ENCODE measurements at regions not wholly inside any gene's neighbourhood (a gene's known extent, or its start where the extent isn't known, plus 50 kb on each side); places are given as distances from the start of the nearest gene placed in this dataset.

DNA sequence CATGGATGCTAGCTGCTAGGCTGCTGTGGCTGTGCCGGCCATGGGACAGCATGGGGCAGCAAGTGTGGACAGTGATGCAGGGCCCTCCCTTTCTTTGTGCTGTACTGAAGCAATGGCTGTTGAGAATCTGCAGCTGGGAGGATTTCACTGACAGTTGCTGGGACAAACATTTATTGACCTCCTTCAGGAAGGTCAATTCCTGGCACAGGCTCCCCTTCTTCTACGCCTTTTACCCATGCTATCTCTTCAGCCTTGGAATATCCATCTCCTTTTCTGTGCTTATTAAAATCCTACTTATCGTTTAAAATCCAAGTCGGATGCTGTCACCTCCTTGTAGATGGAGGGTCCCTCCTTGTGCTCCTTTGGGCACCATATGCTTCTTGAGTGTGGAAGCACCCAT, 213.1 kb upstream of the USP24 start:
- WGBS, 2 donors (ENCODE audit: extremely low coverage in 2 of 2, insufficient read length in 2 of 2, insufficient replicate concordance in 1 of 2) = no CpG with 5 or more reads among the region's 4 CpGs
- no peak overlapping the region for H3K9ac ChIP-seq (ENCODE audit: low read depth, low read length, poor library complexity)
- H3K4ac ChIP-seq (ENCODE audit: low read length) = no peak overlapping the region
- no peak overlapping the region for H2AFZ ChIP-seq (ENCODE audit: low read length)
- H3K18ac ChIP-seq (ENCODE audit: low read length) = no peak overlapping the region
- no peak overlapping the region for H2AK5ac ChIP-seq (ENCODE audit: low read depth, low read length)
- H2BK5ac ChIP-seq (ENCODE audit: low read length) = no peak overlapping the region
- H3K36me3 ChIP-seq (replicated peaks in 1 of 2; ENCODE audit: control insufficient read depth in 2 of 2, insufficient read depth in 2 of 2, low read length in 2 of 2) = no peaks in the 10 kb centered on the region
- H3K4me1 ChIP-seq (ENCODE audit: control insufficient read depth in 2 of 2, insufficient read depth in 1 of 2, low read depth in 1 of 2, low read length in 2 of 2) = no peaks in the 10 kb centered on the region
- H3K4me3 ChIP-seq (ENCODE audit: low read length in 2 of 2) = no peak overlapping the region
- H4K91ac ChIP-seq (ENCODE audit: low read depth, low read length, poor library complexity) = no peak overlapping the region
- no peaks in the 10 kb centered on the region for H3K79me1 ChIP-seq (ENCODE audit: low read depth, low read length)
- no peak overlapping the region for H2BK12ac ChIP-seq (ENCODE audit: low read length)
- DNase-seq (ENCODE audit: low spot score) = no peak
- no peak overlapping the region for H3K4me2 ChIP-seq (ENCODE audit: insufficient read depth, low read length, poor library complexity, severe bottlenecking)
- no peak overlapping the region for H2BK120ac ChIP-seq (ENCODE audit: low read depth, low read length)
- H3K23ac ChIP-seq (ENCODE audit: low read depth, low read length, poor library complexity) = no peak overlapping the region
- H2BK15ac ChIP-seq (ENCODE audit: low read length) = no peak overlapping the region
- H4K8ac ChIP-seq (ENCODE audit: low read depth, low read length) = no peak overlapping the region
- H3K9me3 ChIP-seq (replicated peaks in 1 of 2; ENCODE audit: control insufficient read depth in 2 of 2, insufficient read depth in 1 of 2, low read depth in 1 of 2, low read length in 2 of 2) = no peaks in the 10 kb centered on the region
- H3K27ac ChIP-seq (replicated peaks; ENCODE audit: low read length) = no peak overlapping the region
- H3K27me3 ChIP-seq (ENCODE audit: control insufficient read depth in 3 of 3, insufficient read depth in 3 of 3, low read depth in 1 of 3, low read length in 3 of 3) = no peaks in the 10 kb centered on the region
- no peak overlapping the region for H3K14ac ChIP-seq (ENCODE audit: low read length)

DNA sequence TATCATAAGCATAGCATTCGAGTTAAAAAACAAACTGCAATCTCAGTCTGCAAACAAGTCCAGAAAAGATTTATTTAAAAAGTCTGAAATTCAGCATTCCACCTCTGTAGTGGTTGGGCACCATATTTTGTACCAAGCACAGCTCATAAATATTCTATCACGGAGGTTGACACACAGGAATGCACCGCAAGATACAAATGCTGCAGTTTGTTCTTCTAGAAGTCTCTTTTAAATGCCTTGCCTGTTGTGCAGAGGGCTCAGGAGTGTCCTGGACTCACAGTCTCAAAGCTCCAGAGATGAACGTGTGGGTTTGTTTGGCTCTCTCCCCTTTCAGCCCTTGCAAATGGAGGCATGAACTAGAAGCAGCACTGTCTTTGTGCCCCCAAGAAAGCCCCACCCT, 212.4 kb upstream of the USP24 start:
- Histone ChIP-seq H2AFZ (ENCODE audit: low read length) (no peak overlapping the region), H4K8ac (ENCODE audit: low read depth, low read length) (no peak overlapping the region), H2BK15ac (ENCODE audit: low read length) (no peak overlapping the region), H3K4me3 (ENCODE audit: low read length in 2 of 2) (no peak overlapping the region), H3K18ac (ENCODE audit: low read length) (no peak overlapping the region), H3K9ac (ENCODE audit: low read depth, low read length, poor library complexity) (no peak overlapping the region), H3K79me1 (ENCODE audit: low read depth, low read length) (no peaks in the 10 kb centered on the region), H3K23ac (ENCODE audit: low read depth, low read length, poor library complexity) (no peak overlapping the region), H2BK5ac (ENCODE audit: low read length) (no peak overlapping the region), H4K91ac (ENCODE audit: low read depth, low read length, poor library complexity) (no peak overlapping the region), H3K4me1 (ENCODE audit: control insufficient read depth in 2 of 2, insufficient read depth in 1 of 2, low read depth in 1 of 2, low read length in 2 of 2) (no peaks in the 10 kb centered on the region), H2AK5ac (ENCODE audit: low read depth, low read length) (no peak overlapping the region), H3K27ac (replicated peaks; ENCODE audit: low read length) (no peak overlapping the region), H3K14ac (ENCODE audit: low read length) (no peak overlapping the region), H3K9me3 (replicated peaks in 1 of 2; ENCODE audit: control insufficient read depth in 2 of 2, insufficient read depth in 1 of 2, low read depth in 1 of 2, low read length in 2 of 2) (no peaks in the 10 kb centered on the region), H3K27me3 (ENCODE audit: control insufficient read depth in 3 of 3, insufficient read depth in 3 of 3, low read depth in 1 of 3, low read length in 3 of 3) (no peaks in the 10 kb centered on the region), H2BK12ac (ENCODE audit: low read length) (no peak overlapping the region), H3K36me3 (replicated peaks in 1 of 2; ENCODE audit: control insufficient read depth in 2 of 2, insufficient read depth in 2 of 2, low read length in 2 of 2) (no peaks in the 10 kb centered on the region), H2BK120ac (ENCODE audit: low read depth, low read length) (no peak overlapping the region), H3K4ac (ENCODE audit: low read length) (no peak overlapping the region), H3K4me2 (ENCODE audit: insufficient read depth, low read length, poor library complexity, severe bottlenecking) (no peak overlapping the region)
- WGBS, 2 donors (ENCODE audit: extremely low coverage in 2 of 2, insufficient read length in 2 of 2, insufficient replicate concordance in 1 of 2) = no CpG with 5 or more reads among the region's 4 CpGs
- no peak for DNase-seq (ENCODE audit: low spot score)

- H2BK5ac ChIP-seq (ENCODE audit: low read length) = no peak overlapping the region
- no peak overlapping the region for H4K91ac ChIP-seq (ENCODE audit: low read depth, low read length, poor library complexity)
- H3K4me3 ChIP-seq (ENCODE audit: low read length in 2 of 2) = no peak overlapping the region
- H2AFZ ChIP-seq (ENCODE audit: low read length) = no peak overlapping the region
- no peak overlapping the region for H3K4me2 ChIP-seq (ENCODE audit: insufficient read depth, low read length, poor library complexity, severe bottlenecking)
- no peak overlapping the region for H3K18ac ChIP-seq (ENCODE audit: low read length)
- no peak overlapping the region for H4K8ac ChIP-seq (ENCODE audit: low read depth, low read length)
- no peak overlapping the region for H3K27ac ChIP-seq (replicated peaks; ENCODE audit: low read length)
- no CpG with 5 or more reads among the region's 2 CpGs for WGBS, 2 donors (ENCODE audit: extremely low coverage in 2 of 2, insufficient read length in 2 of 2, insufficient replicate concordance in 1 of 2)
- H3K14ac ChIP-seq (ENCODE audit: low read length) = no peak overlapping the region
- no peak overlapping the region for H2BK15ac ChIP-seq (ENCODE audit: low read length)
- H3K23ac ChIP-seq (ENCODE audit: low read depth, low read length, poor library complexity) = no peak overlapping the region
- peaks cover 0 to 3% of the 10 kb centered on the region in 2 donors for H3K9me3 ChIP-seq (replicated peaks in 1 of 2; ENCODE audit: control insufficient read depth in 2 of 2, insufficient read depth in 1 of 2, low read depth in 1 of 2, low read length in 2 of 2)
- no peak overlapping the region for H3K4ac ChIP-seq (ENCODE audit: low read length)
- no peak for DNase-seq (ENCODE audit: low spot score)
- H3K36me3 ChIP-seq (replicated peaks in 1 of 2; ENCODE audit: control insufficient read depth in 2 of 2, insufficient read depth in 2 of 2, low read length in 2 of 2) = no peaks in the 10 kb centered on the region
- H3K9ac ChIP-seq (ENCODE audit: low read depth, low read length, poor library complexity) = no peak overlapping the region
- H2AK5ac ChIP-seq (ENCODE audit: low read depth, low read length) = no peak overlapping the region
- H3K4me1 ChIP-seq (ENCODE audit: control insufficient read depth in 2 of 2, insufficient read depth in 1 of 2, low read depth in 1 of 2, low read length in 2 of 2) = no peaks in the 10 kb centered on the region
- H3K27me3 ChIP-seq (ENCODE audit: control insufficient read depth in 3 of 3, insufficient read depth in 3 of 3, low read depth in 1 of 3, low read length in 3 of 3) = no peaks in the 10 kb centered on the region
- H3K79me1 ChIP-seq (ENCODE audit: low read depth, low read length) = no peaks in the 10 kb centered on the region
- no peak overlapping the region for H2BK120ac ChIP-seq (ENCODE audit: low read depth, low read length)
- no peak overlapping the region for H2BK12ac ChIP-seq (ENCODE audit: low read length)
Measured at GRCh38 chr1:55426619-55427018, 211.5 kb upstream of the USP24 start.

DNA sequence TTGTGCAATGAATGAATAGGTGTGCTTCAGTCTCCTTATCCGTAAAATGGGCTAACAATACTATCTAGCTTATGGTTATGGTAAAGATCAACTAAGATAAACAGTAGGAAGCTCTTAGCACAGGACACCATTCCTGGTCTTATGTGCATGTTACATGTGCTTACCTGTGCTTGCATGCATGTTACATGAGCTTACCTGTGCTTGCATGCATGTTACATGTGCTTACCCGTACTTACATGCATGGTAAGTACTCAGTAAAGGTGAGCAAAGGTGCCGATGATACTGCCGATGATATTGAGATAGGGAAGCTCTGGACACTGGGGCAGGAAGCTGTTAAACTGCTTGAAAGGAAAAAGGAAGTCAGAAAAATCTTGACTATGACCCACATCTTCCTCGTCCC, 211.0 kb upstream of the USP24 start:
- H3K36me3 ChIP-seq (replicated peaks in 1 of 2; ENCODE audit: control insufficient read depth in 2 of 2, insufficient read depth in 2 of 2, low read length in 2 of 2) = no peaks in the 10 kb centered on the region
- no peak overlapping the region for H2BK15ac ChIP-seq (ENCODE audit: low read length)
- H2BK120ac ChIP-seq (ENCODE audit: low read depth, low read length) = no peak overlapping the region
- no peak overlapping the region for H2AK5ac ChIP-seq (ENCODE audit: low read depth, low read length)
- no peak overlapping the region for H2BK12ac ChIP-seq (ENCODE audit: low read length)
- no peak overlapping the region for H2AFZ ChIP-seq (ENCODE audit: low read length)
- H3K9me3 ChIP-seq (replicated peaks in 1 of 2; ENCODE audit: control insufficient read depth in 2 of 2, insufficient read depth in 1 of 2, low read depth in 1 of 2, low read length in 2 of 2) = peaks cover 0 to 3% of the 10 kb centered on the region in 2 donors
- DNase-seq (ENCODE audit: low spot score) = no peak
- H3K4me2 ChIP-seq (ENCODE audit: insufficient read depth, low read length, poor library complexity, severe bottlenecking) = no peak overlapping the region
- no peaks in the 10 kb centered on the region for H3K79me1 ChIP-seq (ENCODE audit: low read depth, low read length)
- H3K18ac ChIP-seq (ENCODE audit: low read length) = no peak overlapping the region
- WGBS, 2 donors (ENCODE audit: extremely low coverage in 2 of 2, insufficient read length in 2 of 2, insufficient replicate concordance in 1 of 2) = no CpG with 5 or more reads among the region's 5 CpGs
- no peak overlapping the region for H3K9ac ChIP-seq (ENCODE audit: low read depth, low read length, poor library complexity)
- no peak overlapping the region for H3K27ac ChIP-seq (replicated peaks; ENCODE audit: low read length)
- H4K91ac ChIP-seq (ENCODE audit: low read depth, low read length, poor library complexity) = no peak overlapping the region
- no peak overlapping the region for H3K4ac ChIP-seq (ENCODE audit: low read length)
- H3K27me3 ChIP-seq (ENCODE audit: control insufficient read depth in 3 of 3, insufficient read depth in 3 of 3, low read depth in 1 of 3, low read length in 3 of 3) = no peaks in the 10 kb centered on the region
- H2BK5ac ChIP-seq (ENCODE audit: low read length) = no peak overlapping the region
- H3K4me3 ChIP-seq (ENCODE audit: low read length in 2 of 2) = no peak overlapping the region
- no peak overlapping the region for H3K23ac ChIP-seq (ENCODE audit: low read depth, low read length, poor library complexity)
- H3K14ac ChIP-seq (ENCODE audit: low read length) = no peak overlapping the region
- H3K4me1 ChIP-seq (ENCODE audit: control insufficient read depth in 2 of 2, insufficient read depth in 1 of 2, low read depth in 1 of 2, low read length in 2 of 2) = no peaks in the 10 kb centered on the region
- H4K8ac ChIP-seq (ENCODE audit: low read depth, low read length) = no peak overlapping the region

Data from neuronal stem cell (in vitro differentiated cells).